Natural killer cell (primary cell): ENCODE measurements at regions not wholly inside any gene's neighbourhood (a gene's known extent, or its start where the extent isn't known, plus 50 kb on each side); places are given as distances from the start of the nearest gene placed in this dataset.

Experiments
- ATAC-seq, 3 donors: fragments of 150-1000 bp in 2 of 3; fragments of 200-7000 bp in 1 of 3; cut with Tn5 transposase; 1 replicate in 1 of 3; 2 replicates in 2 of 3; pipeline ENCODE4 v1.10.0; 2021; ENCODE audit warnings: mild to moderate bottlenecking in 2 of 3, moderate library complexity in 2 of 3
- DNase-seq, 2 donors: peaks; one replicate each; pipeline versions ENCODE4 v3.0.0 to v3.0.0-alpha.2; 2013 to 2021; ENCODE audit warnings: mixed read lengths in 1 of 2
- H3K27ac ChIP-seq: one replicate; pipeline ENCODE4 v1.5.1; 2013; ENCODE audit warnings: mild to moderate bottlenecking, low read length
- H3K27me3 ChIP-seq: one replicate; pipeline ENCODE4 v1.6.1; 2013; ENCODE audit warnings: low read length; ENCODE audit not compliant: control insufficient read depth, insufficient read depth
- H3K36me3 ChIP-seq: one replicate; pipeline ENCODE4 v1.6.1; 2013; ENCODE audit warnings: low read length; ENCODE audit not compliant: control insufficient read depth, insufficient read depth
- H3K4me1 ChIP-seq: one replicate; pipeline ENCODE4 v1.6.1; 2013; ENCODE audit warnings: low read length; ENCODE audit not compliant: control insufficient read depth, insufficient read depth
- H3K4me3 ChIP-seq: one replicate; pipeline ENCODE4 v1.5.1; 2013; ENCODE audit warnings: low read length
- H3K9me3 ChIP-seq: one replicate; pipeline ENCODE4 v1.6.1; 2013; ENCODE audit warnings: low read length; ENCODE audit not compliant: control insufficient read depth, insufficient read depth
- H3K27ac Mint-ChIP-seq, 2 donors: one replicate each; pipeline ENCODE4 v1.8.0; 2022; ENCODE audit warnings: mild to moderate bottlenecking in 2 of 2, mixed read lengths in 2 of 2, moderate library complexity in 1 of 2
- H3K27me3 Mint-ChIP-seq, 2 donors: one replicate each; pipeline ENCODE4 v1.8.0; 2022; ENCODE audit warnings: low read depth in 2 of 2, mixed read lengths in 2 of 2
- H3K36me3 Mint-ChIP-seq: one replicate; pipeline ENCODE4 v1.8.0; 2022; ENCODE audit warnings: mixed read lengths
- H3K4me1 Mint-ChIP-seq, 2 donors: one replicate each; pipeline ENCODE4 v1.8.0; 2022; ENCODE audit warnings: mixed read lengths in 2 of 2
- H3K4me3 Mint-ChIP-seq: one replicate; pipeline ENCODE4 v1.8.0; 2022; ENCODE audit warnings: mild to moderate bottlenecking, moderate library complexity, mixed read lengths
- H3K9me3 Mint-ChIP-seq, 2 donors: one replicate each; pipeline ENCODE4 v1.8.0; 2022; ENCODE audit warnings: mixed read lengths in 2 of 2
- WGBS: methylation state at CpG from one replicate; pipeline ENCODE4 v1.1.7; 2013; ENCODE audit warnings: missing lambda C conversion rate; ENCODE audit not compliant: insufficient coverage; 5-methylcytosine and 5-hydroxymethylcytosine counted together
- intact Hi-C: fragments of 100-400 bp; cut with micrococcal nuclease; formaldehyde crosslinking; loops from one replicate; pipeline ENCODE4 v1.14.2; 2022
- TF ChIP-seq, protein P1 (sequence below): fragments of 200-600 bp; IDR thresholded peaks from one replicate; pipeline ENCODE4 v1.8.0; 2022; ENCODE audit warnings: antibody characterized with exemption

- H3K9me3 Mint-ChIP-seq: peaks cover 7 to 8% of the 10 kb centered on the region in 2 donors
- no peaks in the 10 kb centered on the region for H3K4me1 Mint-ChIP-seq
- Histone ChIP-seq H3K27ac (no peak overlapping the region), H3K27me3 (no peaks in the 10 kb centered on the region), H3K36me3 (no peaks in the 10 kb centered on the region), H3K4me3 (no peak overlapping the region), H3K9me3 (no peaks in the 10 kb centered on the region), H3K4me1 (no peaks in the 10 kb centered on the region)
- no peaks in the 10 kb centered on the region for H3K27me3 Mint-ChIP-seq
- intact Hi-C loops: no loop called here
- no peak overlapping the region for H3K27ac Mint-ChIP-seq
- no peak for DNase-seq
- H3K4me3 Mint-ChIP-seq: no peak overlapping the region
- 71% methylated on average over 1 of the region's 1 CpG for WGBS
- TF ChIP-seq, protein P1, sequence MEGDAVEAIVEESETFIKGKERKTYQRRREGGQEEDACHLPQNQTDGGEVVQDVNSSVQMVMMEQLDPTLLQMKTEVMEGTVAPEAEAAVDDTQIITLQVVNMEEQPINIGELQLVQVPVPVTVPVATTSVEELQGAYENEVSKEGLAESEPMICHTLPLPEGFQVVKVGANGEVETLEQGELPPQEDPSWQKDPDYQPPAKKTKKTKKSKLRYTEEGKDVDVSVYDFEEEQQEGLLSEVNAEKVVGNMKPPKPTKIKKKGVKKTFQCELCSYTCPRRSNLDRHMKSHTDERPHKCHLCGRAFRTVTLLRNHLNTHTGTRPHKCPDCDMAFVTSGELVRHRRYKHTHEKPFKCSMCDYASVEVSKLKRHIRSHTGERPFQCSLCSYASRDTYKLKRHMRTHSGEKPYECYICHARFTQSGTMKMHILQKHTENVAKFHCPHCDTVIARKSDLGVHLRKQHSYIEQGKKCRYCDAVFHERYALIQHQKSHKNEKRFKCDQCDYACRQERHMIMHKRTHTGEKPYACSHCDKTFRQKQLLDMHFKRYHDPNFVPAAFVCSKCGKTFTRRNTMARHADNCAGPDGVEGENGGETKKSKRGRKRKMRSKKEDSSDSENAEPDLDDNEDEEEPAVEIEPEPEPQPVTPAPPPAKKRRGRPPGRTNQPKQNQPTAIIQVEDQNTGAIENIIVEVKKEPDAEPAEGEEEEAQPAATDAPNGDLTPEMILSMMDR: no peak
- H3K36me3 Mint-ChIP-seq: no peaks in the 10 kb centered on the region
- ATAC-seq: no peak
Observed at GRCh38 chr7:54847921-54848320, 88.9 kb upstream of the SEC61G start.

GRCh38 chr7:54856856-54857255 lies 97.8 kb upstream of the SEC61G start:
- ATAC-seq: no peak
- H3K4me3 Mint-ChIP-seq: no peak overlapping the region
- H3K27me3 Mint-ChIP-seq: peaks cover 0 to 4% of the 10 kb centered on the region in 2 donors
- no peaks in the 10 kb centered on the region for H3K36me3 Mint-ChIP-seq
- Histone ChIP-seq H3K36me3 (no peaks in the 10 kb centered on the region), H3K27me3 (no peaks in the 10 kb centered on the region), H3K27ac (no peak overlapping the region), H3K4me3 (no peak overlapping the region), H3K4me1 (no peaks in the 10 kb centered on the region), H3K9me3 (peaks cover 3% of the 10 kb centered on the region)
- DNase-seq: no peak
- intact Hi-C loops: no loop called here
- no peaks in the 10 kb centered on the region for H3K4me1 Mint-ChIP-seq
- peaks cover 15 to 22% of the 10 kb centered on the region in 2 donors for H3K9me3 Mint-ChIP-seq
- TF ChIP-seq, protein P1: no peak
- no peak overlapping the region for H3K27ac Mint-ChIP-seq
- WGBS: no CpG with 5 or more reads among the region's 1 CpG

DNA sequence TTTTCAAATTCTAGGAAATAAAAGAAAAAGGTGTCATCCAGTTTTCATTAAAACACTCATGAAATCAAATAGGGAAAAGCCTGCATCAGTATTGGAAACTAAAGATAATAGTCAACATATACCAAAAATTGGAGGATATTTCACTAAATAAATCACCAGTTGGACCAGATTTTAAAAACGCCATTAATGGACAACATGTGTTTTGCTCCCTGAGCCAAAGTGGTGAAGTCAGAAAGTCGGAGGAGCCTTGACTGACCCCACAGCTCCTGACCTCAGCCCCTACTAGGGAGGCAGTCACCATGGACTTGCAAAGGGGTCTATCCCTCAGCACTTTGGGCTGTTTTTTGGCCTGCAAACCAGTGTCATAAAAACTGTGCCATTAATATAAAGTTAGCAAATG lies 98.3 kb upstream of the SEC61G start:
- TF ChIP-seq, protein P1: no peak
- no peaks in the 10 kb centered on the region for H3K4me1 Mint-ChIP-seq

DNA sequence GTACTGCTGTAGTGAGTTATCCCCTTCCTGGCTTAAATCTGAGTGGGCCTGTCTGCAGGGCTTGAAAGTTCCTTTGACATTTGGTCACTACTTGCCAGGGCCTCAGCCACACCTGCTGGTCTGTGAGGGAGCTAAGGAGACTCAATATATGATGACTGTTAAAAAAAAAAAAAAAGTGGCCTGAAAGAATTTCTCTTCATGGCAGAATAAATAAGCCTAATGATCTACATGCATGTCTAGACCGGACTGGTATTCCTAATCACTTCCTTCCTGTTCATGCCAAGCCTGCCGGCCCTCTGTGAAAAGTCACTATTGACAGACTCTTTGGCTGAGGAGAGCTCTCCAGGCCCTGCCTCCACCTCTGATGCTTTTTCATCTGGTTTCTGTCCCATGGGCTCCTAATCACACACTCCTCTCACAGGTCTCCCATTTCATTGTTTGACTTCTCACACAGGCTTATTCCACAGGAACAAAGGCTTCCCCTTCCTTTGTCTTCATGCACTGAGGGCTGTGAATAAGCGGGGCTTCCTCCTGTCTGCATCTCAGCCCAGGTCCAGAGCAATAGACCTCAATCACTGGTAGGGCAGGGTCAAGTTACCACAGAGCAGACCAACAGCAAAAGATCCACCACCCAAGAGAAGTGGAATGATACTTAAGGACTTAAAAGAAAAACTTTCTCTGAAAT lies 99.1 kb upstream of the SEC61G start:
- WGBS: 14% methylated on average over 3 of the region's 3 CpGs
- Mint-ChIP-seq H3K4me1 (no peaks in the 10 kb centered on the region), H3K36me3 (no peaks in the 10 kb centered on the region)

More for the DNA sequence above, 98.3 kb upstream of the SEC61G start:
- Histone ChIP-seq H3K4me3 (no peak overlapping the region), H3K9me3 (peaks cover 3% of the 10 kb centered on the region), H3K27me3 (no peaks in the 10 kb centered on the region), H3K4me1 (no peaks in the 10 kb centered on the region), H3K36me3 (no peaks in the 10 kb centered on the region), H3K27ac (no peak overlapping the region)
- DNase-seq (no peak), ATAC-seq (no peak)
- 77% methylated on average over 2 of the region's 2 CpGs for WGBS
- Mint-ChIP-seq H3K9me3 (peaks cover 15 to 23% of the 10 kb centered on the region in 2 donors), H3K27me3 (peaks cover 0 to 4% of the 10 kb centered on the region in 2 donors), H3K4me3 (no peak overlapping the region), H3K36me3 (no peaks in the 10 kb centered on the region), H3K27ac (no peak overlapping the region)
- intact Hi-C loops: no loop called here

More for the DNA sequence above, 99.1 kb upstream of the SEC61G start:
- no peaks in the 10 kb centered on the region for H3K27me3 ChIP-seq
- TF ChIP-seq, protein P1: no peak
- Mint-ChIP-seq H3K4me3 (no peak overlapping the region), H3K9me3 (peaks cover 12 to 19% of the 10 kb centered on the region in 2 donors), H3K27me3 (peaks cover 0 to 4% of the 10 kb centered on the region in 2 donors), H3K27ac (no peak overlapping the region)
- DNase-seq (no peak), ATAC-seq (no peak)
- no peak overlapping the region for H3K4me3 ChIP-seq
- H3K4me1 ChIP-seq: no peaks in the 10 kb centered on the region
- intact Hi-C loops: no loop called here
- H3K27ac ChIP-seq: no peak overlapping the region
- peaks cover 3% of the 10 kb centered on the region for H3K9me3 ChIP-seq
- no peaks in the 10 kb centered on the region for H3K36me3 ChIP-seq
